Ovary (tissue), 7 donors: ENCODE measurements at regions not wholly inside any gene's neighbourhood (a gene's known extent, or its start where the extent isn't known, plus 50 kb on each side); places are given as distances from the start of the nearest gene placed in this dataset.

Experiments used
- DNase-seq, 5 donors: peaks; one replicate each; pipeline ENCODE4 v3.0.0-alpha.2; 2019 to 2020
- H3K27ac ChIP-seq, 2 donors: fragments of 200-600 bp; one replicate each; pipeline versions ENCODE4 v1.5.1 to v1.8.0; 2019 to 2022
- H3K27me3 ChIP-seq: fragments of 200-600 bp; one replicate; pipeline ENCODE4 v1.8.0; 2022
- H3K36me3 ChIP-seq: fragments of 200-600 bp; sonication (generic); one replicate; pipeline ENCODE4 v1.5.1; 2019
- H3K4me1 ChIP-seq: one replicate; pipeline ENCODE4 v1.8.1; 2013; ENCODE audit warnings: mild to moderate bottlenecking, moderate library complexity; ENCODE audit not compliant: insufficient read depth
- H3K4me3 ChIP-seq: fragments of 200-600 bp; sonication (generic); one replicate; pipeline ENCODE4 v1.5.1; 2017
- H3K9me3 ChIP-seq, 2 donors: fragments of 200-600 bp in 1 of 2; sonication (generic) in 1 of 2; one replicate each; pipeline versions ENCODE4 v1.5.1 to v1.8.1; 2013 to 2019; ENCODE audit warnings: mild to moderate bottlenecking in 1 of 2, moderate library complexity in 1 of 2
- EP300 ChIP-seq: sonication (generic); formaldehyde crosslinking; IDR thresholded peaks from one replicate; pipeline ENCODE4 v1.6.1; 2017; ENCODE audit warnings: antibody characterized with exemption
- POLR2A ChIP-seq: fragments of 450-650 bp; IDR thresholded peaks from one replicate; pipeline ENCODE4 v1.6.1; 2017; ENCODE audit warnings: antibody characterized with exemption, mild to moderate bottlenecking, moderate library complexity
- WGBS, 3 donors: extraction: QIAGEN DNeasy Blood & Tissue Kit in 1 of 3; methylation state at CpG; one replicate each; pipeline versions ENCODE4 v1.1.5 to v1.1.7; 2013 to 2017; 5-methylcytosine and 5-hydroxymethylcytosine counted together
- intact Hi-C, 4 donors: fragments of 100-400 bp; cut with DNase I; formaldehyde crosslinking; loops; one replicate each; pipeline versions ENCODE4 v1.11.0 to v1.15.1; 2022 to 2023
- TF ChIP-seq, protein P1 (sequence below), 3 donors: fragments of 450-650 bp in 2 of 3; fragments of 200-600 bp in 1 of 3; IDR thresholded peaks; one replicate each; pipeline versions ENCODE4 v1.5.1 to v1.8.0; 2016 to 2022; ENCODE audit warnings: antibody characterized with exemption in 3 of 3, mild to moderate bottlenecking in 1 of 3
- donor health status: DM: no; HTN: no; CAD: no; lungs with moderate emphysema.
- donor health status: DM: no; HTN: no; CAD: no.
- donor health status: Bipolar disorder and iron deficiency.
- donor health status: DM: no; HTN: no; CAD: no.
- donor health status: DM: yes; HTN: yes; CAD: no.

DNA sequence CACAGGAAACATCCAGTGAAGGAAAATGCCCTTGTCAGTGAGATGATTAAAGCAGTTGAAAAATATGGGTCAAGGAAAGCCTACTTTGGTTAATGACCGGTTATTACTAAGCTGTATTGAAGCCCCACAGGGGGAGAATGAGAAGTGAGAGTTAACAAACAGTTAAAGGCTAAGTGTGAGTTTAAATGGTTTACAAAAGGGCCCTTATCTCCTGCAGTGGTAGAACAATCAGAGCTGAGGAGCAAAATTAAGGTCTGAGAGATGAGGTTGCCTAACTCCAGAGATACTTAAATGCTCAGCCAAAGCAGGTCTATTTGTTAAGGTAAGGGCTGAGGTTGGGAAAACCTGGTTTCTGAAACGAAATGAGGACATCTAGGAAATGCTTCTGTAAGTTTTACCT, 75.1 kb upstream of the FER start:
- Histone ChIP-seq H3K27ac (no peak overlapping the region), H3K36me3 (no peaks in the 10 kb centered on the region), H3K4me3 (no peak overlapping the region), H3K27me3 (no peaks in the 10 kb centered on the region), H3K9me3 (no peaks in the 10 kb centered on the region), H3K4me1 (no peaks in the 10 kb centered on the region)
- WGBS, 3 donors, result 46 to 49% (median 47%) methylated on average over 2 of the region's 2 CpGs
- intact Hi-C loops, result no loop called here
- no peak for DNase-seq
- TF ChIP-seq EP300 (no peak), POLR2A (no peak)
- TF ChIP-seq, protein P1, sequence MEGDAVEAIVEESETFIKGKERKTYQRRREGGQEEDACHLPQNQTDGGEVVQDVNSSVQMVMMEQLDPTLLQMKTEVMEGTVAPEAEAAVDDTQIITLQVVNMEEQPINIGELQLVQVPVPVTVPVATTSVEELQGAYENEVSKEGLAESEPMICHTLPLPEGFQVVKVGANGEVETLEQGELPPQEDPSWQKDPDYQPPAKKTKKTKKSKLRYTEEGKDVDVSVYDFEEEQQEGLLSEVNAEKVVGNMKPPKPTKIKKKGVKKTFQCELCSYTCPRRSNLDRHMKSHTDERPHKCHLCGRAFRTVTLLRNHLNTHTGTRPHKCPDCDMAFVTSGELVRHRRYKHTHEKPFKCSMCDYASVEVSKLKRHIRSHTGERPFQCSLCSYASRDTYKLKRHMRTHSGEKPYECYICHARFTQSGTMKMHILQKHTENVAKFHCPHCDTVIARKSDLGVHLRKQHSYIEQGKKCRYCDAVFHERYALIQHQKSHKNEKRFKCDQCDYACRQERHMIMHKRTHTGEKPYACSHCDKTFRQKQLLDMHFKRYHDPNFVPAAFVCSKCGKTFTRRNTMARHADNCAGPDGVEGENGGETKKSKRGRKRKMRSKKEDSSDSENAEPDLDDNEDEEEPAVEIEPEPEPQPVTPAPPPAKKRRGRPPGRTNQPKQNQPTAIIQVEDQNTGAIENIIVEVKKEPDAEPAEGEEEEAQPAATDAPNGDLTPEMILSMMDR (IDR thresholded peaks at IDR 0.05), result no peak

DNA sequence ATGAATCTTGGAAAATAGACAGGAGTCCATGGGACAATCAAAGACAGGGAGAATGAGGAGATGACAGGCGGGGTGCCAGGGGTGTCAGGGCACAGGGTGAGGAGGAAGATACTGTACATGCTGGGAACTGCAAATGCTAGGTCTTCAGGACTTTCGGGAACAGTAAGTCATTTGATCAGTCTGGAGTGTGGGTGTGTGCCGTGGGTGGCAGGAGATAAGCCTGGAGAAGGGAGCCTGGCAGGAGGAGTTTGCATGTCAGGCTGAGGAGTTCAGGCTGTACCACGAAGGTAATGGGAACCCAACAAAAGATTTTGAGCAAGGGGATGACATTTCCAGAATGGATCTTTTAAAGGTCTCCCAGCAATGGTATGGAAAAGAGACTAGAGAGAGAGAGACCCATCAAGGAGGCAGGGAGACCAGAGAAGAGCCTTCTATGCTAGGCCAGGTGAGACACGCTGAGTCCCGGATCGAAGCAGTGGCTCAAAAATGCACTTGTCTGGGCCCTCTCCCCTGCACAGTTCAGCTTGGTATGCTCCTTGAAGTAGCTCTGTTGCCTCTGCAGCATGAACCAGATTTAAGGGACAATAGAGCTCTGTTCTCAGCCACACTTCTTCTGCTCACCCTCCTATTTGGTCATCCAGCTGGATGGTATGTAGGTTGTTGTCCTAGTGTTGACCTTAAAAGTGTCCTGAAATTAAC, 77.0 kb upstream of the FER start:
- TF ChIP-seq, protein P1 (IDR thresholded peaks at IDR 0.05), result no peak
- 51 to 59% (median 59%) methylated on average over 7 of the region's 7 CpGs for WGBS, 3 donors
- intact Hi-C loops, result no loop called here

GRCh38 chr5:108669462-108669861, 78.2 kb upstream of the FER start:
- no peak overlapping the region for H3K4me3 ChIP-seq
- intact Hi-C loops, result no loop called here
- no peak for TF ChIP-seq EP300
- TF ChIP-seq, protein P1 (IDR thresholded peaks at IDR 0.05), result no peak
- no peak for TF ChIP-seq POLR2A
- H3K9me3 ChIP-seq, result no peaks in the 10 kb centered on the region
- no peaks in the 10 kb centered on the region for H3K4me1 ChIP-seq
- no peak for DNase-seq
- no peaks in the 10 kb centered on the region for H3K27me3 ChIP-seq
- no peaks in the 10 kb centered on the region for H3K36me3 ChIP-seq
- no peak overlapping the region for H3K27ac ChIP-seq
- WGBS, 3 donors, result 65 to 77% (median 74%) methylated on average over 1 of the region's 1 CpG

More for the DNA sequence above, 77.0 kb upstream of the FER start:
- no peak overlapping the region for H3K27ac ChIP-seq
- H3K4me3 ChIP-seq, result no peak overlapping the region
- H3K27me3 ChIP-seq, result no peaks in the 10 kb centered on the region
- DNase-seq, result no peak
- no peaks in the 10 kb centered on the region for H3K4me1 ChIP-seq
- no peaks in the 10 kb centered on the region for H3K36me3 ChIP-seq
- H3K9me3 ChIP-seq, result no peaks in the 10 kb centered on the region

DNA sequence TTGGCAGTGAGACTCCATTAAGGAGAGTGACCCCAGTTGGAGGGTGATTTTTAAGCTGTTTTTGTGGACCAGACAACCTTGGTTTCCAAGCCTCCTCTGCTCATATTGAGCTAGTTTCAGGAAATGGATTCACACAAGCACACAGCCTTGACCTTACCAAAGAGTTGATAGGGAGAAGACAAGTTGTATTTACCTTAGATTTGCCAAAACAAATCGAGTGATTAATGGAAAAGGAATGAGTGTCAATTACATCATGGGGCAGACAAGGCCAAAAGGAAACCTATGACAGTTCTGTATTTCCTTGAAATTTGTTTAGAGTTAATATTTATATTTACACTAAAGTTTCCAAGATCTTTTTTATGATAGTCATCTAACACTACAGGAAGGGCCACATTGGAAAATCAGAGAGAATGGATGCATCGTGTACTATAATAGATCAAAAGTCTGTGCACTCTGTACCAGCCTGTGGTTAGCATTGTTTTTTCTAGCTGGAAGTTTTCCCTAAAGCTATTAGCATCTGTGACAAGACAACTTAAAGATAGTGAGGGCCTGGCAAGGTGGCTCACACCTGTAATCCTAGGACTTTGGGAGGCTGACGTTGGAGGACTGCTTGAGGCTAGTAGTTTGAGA, 86.0 kb upstream of the FER start:
- Histone ChIP-seq H3K4me1 (no peaks in the 10 kb centered on the region), H3K4me3 (no peak overlapping the region), H3K36me3 (no peaks in the 10 kb centered on the region), H3K27ac (no peak overlapping the region), H3K9me3 (no peaks in the 10 kb centered on the region), H3K27me3 (no peaks in the 10 kb centered on the region)
- intact Hi-C loops, result no loop called here
- TF ChIP-seq, protein P1 (IDR thresholded peaks at IDR 0.05), result no peak
- TF ChIP-seq EP300 (no peak), POLR2A (no peak)
- WGBS, 3 donors, result 62 to 73% (median 73%) methylated on average over 3 of the region's 3 CpGs
- no peak for DNase-seq
